A549 (cell line): ENCODE measurements at regions not wholly inside any gene's neighbourhood (a gene's known extent, or its start where the extent isn't known, plus 50 kb on each side); places are given as distances from the start of the nearest gene placed in this dataset.

Experiments used
- ATAC-seq, 2 experiments: fragments of 200-7000 bp in 1 of 2; fragments of >200 bp in 1 of 2; cut with Nextera tagmentation in 1 of 2; cut with Tn5 transposase in 1 of 2; 3 replicates each; pipeline versions ENCODE4 v1.8.0 to v1.9.1; 2018 to 2020; ENCODE audit warnings: mild to moderate bottlenecking in 1 of 2, moderate library complexity in 1 of 2
- CTCF ChIA-PET: fragments of 300-600 bp; sonication (Branson Sonifier 250); formaldehyde crosslinking; extraction: SDS; loops from one replicate; lab custom pipeline; 2021; ENCODE audit warnings: antibody characterized with exemption, inconsistent platforms; lab: Yijun Ruan, JAX
- POLR2A ChIA-PET: fragments of 350-600 bp; formaldehyde crosslinking; extraction: SDS; loops from one replicate; lab custom pipeline; 2021; ENCODE audit warnings: antibody characterized with exemption, inconsistent platforms; lab: Yijun Ruan, JAX
- DNase-seq, 2 experiments: peaks; one replicate each; pipeline versions ENCODE4 v3.0.0 to v3.0.0-alpha.2; 2011 to 2016; ENCODE audit warnings: low read depth in 1 of 2, low spot score in 1 of 2
- FAIRE-seq: peaks from 2 replicates; lab custom pipeline; 2011; peaks lifted over from hg19 to GRCh38; lab: Jason Lieb, UNC
- H3K27ac ChIP-seq, 2 experiments: fragments of >200 bp; sonication (Bioruptor Twin); formaldehyde crosslinking; 3 replicates each; pipeline ENCODE4 v1.5.1; 2016 to 2017
- H3K4me1 ChIP-seq: fragments of >200 bp; sonication (Bioruptor Twin); formaldehyde crosslinking; 3 replicates; pipeline ENCODE4 v1.6.1; 2016
- H3K4me2 ChIP-seq: fragments of >200 bp; sonication (Bioruptor Twin); formaldehyde crosslinking; 3 replicates; pipeline ENCODE4 v1.6.1; 2016
- H3K4me3 ChIP-seq: fragments of >200 bp; sonication (Bioruptor Twin); formaldehyde crosslinking; 3 replicates; pipeline ENCODE4 v1.5.1; 2016
- H3K9me3 ChIP-seq: fragments of >200 bp; sonication (Bioruptor Twin); formaldehyde crosslinking; 3 replicates; pipeline ENCODE4 v1.6.1; 2016
- BHLHE40 ChIP-seq: IDR thresholded peaks from 2 replicates; pipeline ENCODE4 v1.6.1; 2012; ENCODE audit warnings: low read depth, low read length, inconsistent platforms
- CEBPB ChIP-seq, 2 experiments: fragments of >200 bp in 1 of 2; sonication (Bioruptor Twin) in 1 of 2; formaldehyde crosslinking in 1 of 2; IDR thresholded peaks; 2 replicates each; pipeline ENCODE4 v1.6.1; 2012 to 2016
- EHF ChIP-seq: fragments of 250-450 bp; sonication (Bioruptor Pico); IDR thresholded peaks from 2 replicates; pipeline ENCODE4 v1.5.0; 2020; ENCODE audit warnings: mild to moderate bottlenecking
- ESRRA ChIP-seq: fragments of 150-350 bp; IDR thresholded peaks from 2 replicates; pipeline ENCODE4 v1.6.1; 2014; ENCODE audit warnings: mild to moderate bottlenecking, low read length, borderline replicate concordance
- FOSB ChIP-seq: fragments of 250-450 bp; sonication (Bioruptor Pico); IDR thresholded peaks from 2 replicates; pipeline ENCODE4 v1.5.0; 2020; ENCODE audit warnings: mild to moderate bottlenecking, moderate library complexity
- FOSL2 ChIP-seq, 2 experiments: fragments of 450-650 bp in 1 of 2; fragments of >200 bp in 1 of 2; sonication (Bioruptor Twin) in 1 of 2; formaldehyde crosslinking; IDR thresholded peaks; 2 replicates each; pipeline versions ENCODE4 v1.5.0 to v1.6.1; 2016 to 2020; ENCODE audit warnings: mild to moderate bottlenecking in 1 of 2, moderate library complexity in 1 of 2
- FOXS1 ChIP-seq: fragments of 250-450 bp; sonication (Bioruptor Pico); IDR thresholded peaks from 2 replicates; pipeline ENCODE4 v1.5.0; 2020; ENCODE audit warnings: mild to moderate bottlenecking, moderate library complexity
- HOXA7 ChIP-seq: fragments of 250-450 bp; sonication (Bioruptor Pico); IDR thresholded peaks from 2 replicates; pipeline ENCODE4 v1.5.0; 2020; ENCODE audit warnings: mild to moderate bottlenecking, moderate library complexity
- HOXB5 ChIP-seq: fragments of 250-450 bp; sonication (Bioruptor Pico); IDR thresholded peaks from 2 replicates; pipeline ENCODE4 v1.5.0; 2020; ENCODE audit warnings: mild to moderate bottlenecking, moderate library complexity
- JUNB ChIP-seq: fragments of >200 bp; sonication (Bioruptor Twin); formaldehyde crosslinking; IDR thresholded peaks from 2 replicates; pipeline ENCODE4 v1.6.1; 2016
- KDM5A ChIP-seq: fragments of 200-600 bp; sonication (generic); IDR thresholded peaks from 2 replicates; pipeline ENCODE4 v1.6.1; 2016; ENCODE audit warnings: antibody characterized with exemption, mild to moderate bottlenecking
- MAFK ChIP-seq: fragments of 450-650 bp; IDR thresholded peaks from 2 replicates; pipeline ENCODE4 v1.6.1; 2014; ENCODE audit not compliant: partially characterized antibody
- MYC ChIP-seq: IDR thresholded peaks from 2 replicates; pipeline ENCODE4 v1.6.1; 2012; ENCODE audit warnings: mild to moderate bottlenecking, inconsistent platforms, low read length, improper control_type of control experiment, borderline replicate concordance
- NR3C1 ChIP-seq: fragments of >200 bp; sonication (Bioruptor Twin); formaldehyde crosslinking; IDR thresholded peaks from 3 replicates; pipeline ENCODE4 v1.6.1; 2017
- POLR2A ChIP-seq: IDR thresholded peaks from 2 replicates; pipeline ENCODE4 v1.6.1; 2012; ENCODE audit warnings: mild to moderate bottlenecking, low read length
- POLR2AphosphoS2 ChIP-seq: conservative IDR thresholded peaks from 2 replicates; pipeline ENCODE4 v1.6.1; 2012; ENCODE audit warnings: low read length, improper control_type of control experiment, inconsistent platforms
- RAD21 ChIP-seq, 2 experiments: fragments of >200 bp in 1 of 2; sonication (Bioruptor Twin) in 1 of 2; formaldehyde crosslinking in 1 of 2; IDR thresholded peaks in 1 of 2; conservative IDR thresholded peaks in 1 of 2; 2 replicates in 1 of 2; 3 replicates in 1 of 2; pipeline ENCODE4 v1.6.1; 2012 to 2018; ENCODE audit warnings: inconsistent platforms in 1 of 2
- RFX5 ChIP-seq: fragments of 450-650 bp; IDR thresholded peaks from 2 replicates; pipeline ENCODE4 v1.7.1; 2014; ENCODE audit warnings: antibody characterized with exemption, mild to moderate bottlenecking, moderate library complexity
- RNF2 ChIP-seq: fragments of 200-600 bp; sonication (generic); IDR thresholded peaks from 2 replicates; pipeline ENCODE4 v1.6.1; 2016; ENCODE audit warnings: low read depth, mild to moderate bottlenecking, antibody characterized with exemption, moderate library complexity, borderline replicate concordance
- TFCP2L1 ChIP-seq: fragments of 250-450 bp; sonication (Bioruptor Pico); IDR thresholded peaks from 2 replicates; pipeline ENCODE4 v1.5.0; 2021; ENCODE audit warnings: mild to moderate bottlenecking
- TP53 ChIP-seq: fragments of 250-450 bp; sonication (Bioruptor Pico); IDR thresholded peaks from 2 replicates; pipeline ENCODE4 v1.5.0; 2021; ENCODE audit warnings: mild to moderate bottlenecking, moderate library complexity
- USF2 ChIP-seq: fragments of 450-650 bp; IDR thresholded peaks from 2 replicates; pipeline ENCODE4 v1.6.1; 2014; ENCODE audit warnings: antibody characterized with exemption
- ZSCAN20 ChIP-seq: fragments of 250-450 bp; sonication (Bioruptor Pico); IDR thresholded peaks from 2 replicates; pipeline ENCODE4 v1.8.0; 2022; ENCODE audit warnings: mild to moderate bottlenecking, moderate library complexity
- WGBS: methylation state at CpG from one replicate; pipeline ENCODE4 v1.1.6; 2017; ENCODE audit errors: missing lambda C conversion rate; 5-methylcytosine and 5-hydroxymethylcytosine counted together
- TF ChIP-seq, protein P1 (sequence below): fragments of 200-600 bp; sonication (generic); IDR thresholded peaks from 2 replicates; pipeline ENCODE4 v1.6.1; 2016; ENCODE audit warnings: antibody characterized with exemption, mild to moderate bottlenecking, moderate library complexity
- TF ChIP-seq, protein P2 (sequence below): IDR thresholded peaks from 2 replicates; pipeline ENCODE4 v1.6.1; 2012
- TF ChIP-seq, protein P3 (sequence below): fragments of 250-450 bp; sonication (Bioruptor Pico); IDR thresholded peaks from 2 replicates; pipeline ENCODE4 v1.5.0; 2021; ENCODE audit warnings: mild to moderate bottlenecking, moderate library complexity, borderline replicate concordance
- TF ChIP-seq, protein P4 (sequence below): IDR thresholded peaks from 2 replicates; pipeline ENCODE4 v1.6.1; 2012

DNA sequence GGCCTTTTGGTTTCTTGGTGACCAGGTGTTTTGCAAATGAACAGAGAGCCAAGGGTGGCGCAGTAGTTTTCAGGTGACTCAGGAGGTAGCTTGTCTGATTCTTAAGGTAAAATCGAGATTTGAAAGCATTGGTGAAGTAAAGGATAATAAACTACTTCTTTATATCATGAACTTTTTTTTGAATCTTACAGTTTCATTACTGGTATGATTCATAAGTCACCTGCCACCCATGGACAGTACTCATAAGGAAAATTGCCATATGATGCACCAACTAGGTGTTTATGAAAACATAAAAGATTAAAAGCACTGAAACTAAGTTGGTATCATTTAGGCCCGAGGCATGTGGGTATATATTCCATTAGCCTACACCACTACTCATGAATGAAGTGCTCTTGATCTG lies 84.1 kb upstream of the MGAT5 start:
- Histone ChIP-seq H3K9me3 (no peaks in the 10 kb centered on the region), H3K4me3 (no peak overlapping the region), H3K4me1 (no peaks in the 10 kb centered on the region), H3K27ac (no peak overlapping the region), H3K4me2 (no peak overlapping the region)
- ChIA-PET POLR2A (no interaction called here), CTCF (interaction anchor here (1.3 kb wide), 1 partner anchor 281 kb away, joined by 3 read pairs; no protein-coding TSS in a partner anchor)
- ATAC-seq (no peak), DNase-seq (no peak), FAIRE-seq (no peak)
- TF ChIP-seq FOXS1 (CRISPR knock-in tag): no peak
- TF ChIP-seq HOXA7 (CRISPR knock-in tag): no peak
- TF ChIP-seq NR3C1: no peak
- TF ChIP-seq, protein P1, sequence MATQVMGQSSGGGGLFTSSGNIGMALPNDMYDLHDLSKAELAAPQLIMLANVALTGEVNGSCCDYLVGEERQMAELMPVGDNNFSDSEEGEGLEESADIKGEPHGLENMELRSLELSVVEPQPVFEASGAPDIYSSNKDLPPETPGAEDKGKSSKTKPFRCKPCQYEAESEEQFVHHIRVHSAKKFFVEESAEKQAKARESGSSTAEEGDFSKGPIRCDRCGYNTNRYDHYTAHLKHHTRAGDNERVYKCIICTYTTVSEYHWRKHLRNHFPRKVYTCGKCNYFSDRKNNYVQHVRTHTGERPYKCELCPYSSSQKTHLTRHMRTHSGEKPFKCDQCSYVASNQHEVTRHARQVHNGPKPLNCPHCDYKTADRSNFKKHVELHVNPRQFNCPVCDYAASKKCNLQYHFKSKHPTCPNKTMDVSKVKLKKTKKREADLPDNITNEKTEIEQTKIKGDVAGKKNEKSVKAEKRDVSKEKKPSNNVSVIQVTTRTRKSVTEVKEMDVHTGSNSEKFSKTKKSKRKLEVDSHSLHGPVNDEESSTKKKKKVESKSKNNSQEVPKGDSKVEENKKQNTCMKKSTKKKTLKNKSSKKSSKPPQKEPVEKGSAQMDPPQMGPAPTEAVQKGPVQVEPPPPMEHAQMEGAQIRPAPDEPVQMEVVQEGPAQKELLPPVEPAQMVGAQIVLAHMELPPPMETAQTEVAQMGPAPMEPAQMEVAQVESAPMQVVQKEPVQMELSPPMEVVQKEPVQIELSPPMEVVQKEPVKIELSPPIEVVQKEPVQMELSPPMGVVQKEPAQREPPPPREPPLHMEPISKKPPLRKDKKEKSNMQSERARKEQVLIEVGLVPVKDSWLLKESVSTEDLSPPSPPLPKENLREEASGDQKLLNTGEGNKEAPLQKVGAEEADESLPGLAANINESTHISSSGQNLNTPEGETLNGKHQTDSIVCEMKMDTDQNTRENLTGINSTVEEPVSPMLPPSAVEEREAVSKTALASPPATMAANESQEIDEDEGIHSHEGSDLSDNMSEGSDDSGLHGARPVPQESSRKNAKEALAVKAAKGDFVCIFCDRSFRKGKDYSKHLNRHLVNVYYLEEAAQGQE: no peak
- TF ChIP-seq, protein P2, sequence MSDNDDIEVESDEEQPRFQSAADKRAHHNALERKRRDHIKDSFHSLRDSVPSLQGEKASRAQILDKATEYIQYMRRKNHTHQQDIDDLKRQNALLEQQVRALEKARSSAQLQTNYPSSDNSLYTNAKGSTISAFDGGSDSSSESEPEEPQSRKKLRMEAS: no peak
- TF ChIP-seq RFX5: no peak
- no peak for TF ChIP-seq MAFK
- no peak for TF ChIP-seq POLR2AphosphoS2
- TF ChIP-seq CEBPB (IDR thresholded peaks at IDR 0.05): no peak
- TF ChIP-seq BHLHE40: no peak
- 58% methylated on average over 3 of the region's 3 CpGs for WGBS

DNA sequence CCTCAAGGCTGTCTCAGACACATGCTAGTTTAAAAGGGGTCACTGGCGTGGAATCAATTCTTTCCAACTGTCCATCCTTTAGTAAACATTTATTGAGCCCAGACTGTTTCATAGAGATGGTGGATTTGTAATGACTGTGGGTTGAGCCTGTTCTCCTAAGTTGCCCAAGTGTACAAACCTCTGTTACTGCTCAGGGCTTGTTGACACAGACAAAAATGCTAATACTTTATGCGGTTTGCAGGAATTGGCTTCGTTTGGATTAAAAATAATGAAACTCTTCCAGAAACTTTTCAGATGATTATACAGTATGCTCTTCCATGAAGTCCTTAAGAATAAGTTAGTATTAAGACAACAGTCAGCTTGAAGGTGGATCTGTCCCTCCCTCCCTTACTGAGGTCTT lies 83.6 kb upstream of the MGAT5 start:
- DNase-seq (no peak), FAIRE-seq (no peak), ATAC-seq (no peak)
- no peak overlapping the region for H3K27ac ChIP-seq
- WGBS: 72% methylated on average over 3 of the region's 3 CpGs
- CTCF ChIA-PET: interaction anchor here (1.3 kb wide), 1 partner anchor 281 kb away, joined by 3 read pairs; no protein-coding TSS in a partner anchor
- H3K4me3 ChIP-seq: no peak overlapping the region
- H3K4me1 ChIP-seq: no peaks in the 10 kb centered on the region; the same call in 2 of the 3 replicates
- no peaks in the 10 kb centered on the region for H3K9me3 ChIP-seq
- TF ChIP-seq HOXB5 (CRISPR knock-in tag) (no peak), RAD21 (conservative IDR thresholded peaks at IDR 0.05 in 1 of 2, IDR thresholded peaks at IDR 0.05 in 1 of 2) (no peak), BHLHE40 (no peak), FOSB (CRISPR knock-in tag) (no peak), ZSCAN20 (CRISPR knock-in tag) (no peak), NR3C1 (no peak), JUNB (no peak), POLR2AphosphoS2 (no peak)
- TF ChIP-seq, protein P3, sequence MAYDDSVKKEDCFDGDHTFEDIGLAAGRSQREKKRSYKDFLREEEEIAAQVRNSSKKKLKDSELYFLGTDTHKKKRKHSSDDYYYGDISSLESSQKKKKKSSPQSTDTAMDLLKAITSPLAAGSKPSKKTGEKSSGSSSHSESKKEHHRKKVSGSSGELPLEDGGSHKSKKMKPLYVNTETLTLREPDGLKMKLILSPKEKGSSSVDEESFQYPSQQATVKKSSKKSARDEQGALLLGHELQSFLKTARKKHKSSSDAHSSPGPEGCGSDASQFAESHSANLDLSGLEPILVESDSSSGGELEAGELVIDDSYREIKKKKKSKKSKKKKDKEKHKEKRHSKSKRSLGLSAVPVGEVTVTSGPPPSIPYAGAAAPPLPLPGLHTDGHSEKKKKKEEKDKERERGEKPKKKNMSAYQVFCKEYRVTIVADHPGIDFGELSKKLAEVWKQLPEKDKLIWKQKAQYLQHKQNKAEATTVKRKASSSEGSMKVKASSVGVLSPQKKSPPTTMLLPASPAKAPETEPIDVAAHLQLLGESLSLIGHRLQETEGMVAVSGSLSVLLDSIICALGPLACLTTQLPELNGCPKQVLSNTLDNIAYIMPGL (CRISPR knock-in tag): no peak
- TF ChIP-seq, protein P4, sequence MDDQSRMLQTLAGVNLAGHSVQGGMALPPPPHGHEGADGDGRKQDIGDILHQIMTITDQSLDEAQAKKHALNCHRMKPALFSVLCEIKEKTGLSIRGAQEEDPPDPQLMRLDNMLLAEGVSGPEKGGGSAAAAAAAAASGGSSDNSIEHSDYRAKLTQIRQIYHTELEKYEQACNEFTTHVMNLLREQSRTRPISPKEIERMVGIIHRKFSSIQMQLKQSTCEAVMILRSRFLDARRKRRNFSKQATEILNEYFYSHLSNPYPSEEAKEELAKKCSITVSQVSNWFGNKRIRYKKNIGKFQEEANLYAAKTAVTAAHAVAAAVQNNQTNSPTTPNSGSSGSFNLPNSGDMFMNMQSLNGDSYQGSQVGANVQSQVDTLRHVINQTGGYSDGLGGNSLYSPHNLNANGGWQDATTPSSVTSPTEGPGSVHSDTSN: no peak
- H3K4me2 ChIP-seq: no peak overlapping the region
- POLR2A ChIA-PET: no interaction called here

DNA sequence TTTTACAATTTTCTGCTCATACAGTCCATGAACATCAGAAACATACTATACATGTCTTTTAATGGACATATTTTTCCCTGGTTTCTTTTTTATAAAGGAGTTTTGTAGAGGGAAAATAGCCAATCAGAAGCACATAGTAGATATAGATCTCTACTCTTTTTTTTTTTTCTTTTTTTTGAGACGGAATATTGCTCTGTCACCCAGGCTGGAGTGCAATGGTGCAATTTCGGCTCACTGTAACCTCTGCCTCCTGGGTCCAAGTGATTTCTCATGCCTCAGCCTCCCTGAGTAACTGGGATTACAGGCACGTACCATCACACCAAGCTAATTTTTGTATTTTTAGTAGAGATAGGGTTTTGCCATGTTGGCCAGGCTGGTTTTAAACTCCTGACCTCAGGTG lies 83.2 kb upstream of the MGAT5 start:
- H3K27ac ChIP-seq: no peak overlapping the region
- ChIA-PET POLR2A (no interaction called here), CTCF (interaction anchor here (1.3 kb wide), 1 partner anchor 280 kb away, joined by 3 read pairs; no protein-coding TSS in a partner anchor)
- no peak overlapping the region for H3K4me3 ChIP-seq
- WGBS: 89% methylated on average over 3 of the region's 3 CpGs
- no peaks in the 10 kb centered on the region; the same call in 2 of the 3 replicates for H3K4me1 ChIP-seq
- FAIRE-seq: no peak
- no peaks in the 10 kb centered on the region for H3K9me3 ChIP-seq
- DNase-seq: no peak
- H3K4me2 ChIP-seq: no peak overlapping the region
- ATAC-seq: no peak
- TF ChIP-seq TP53 (no peak), RNF2 (no peak), POLR2A (no peak), MYC (no peak), ESRRA (no peak), EHF (CRISPR knock-in tag) (no peak), FOSL2 (IDR thresholded peaks at IDR 0.05) (no peak), FOSL2 (CRISPR knock-in tag; IDR thresholded peaks at IDR 0.05) (no peak), KDM5A (no peak), USF2 (no peak), TFCP2L1 (no peak)
- TF ChIP-seq, protein P2: no peak
